Cardiac muscle cell (in vitro differentiated cells and primary cell): ENCODE measurements at regions not wholly inside any gene's neighbourhood (a gene's known extent, or its start where the extent isn't known, plus 50 kb on each side); places are given as distances from the start of the nearest gene placed in this dataset.
A peak's percentile ranks its signal among the peaks of the same experiment; 100 is the strongest.

Source experiments
- DNase-seq, 2 donors: peaks; one replicate each; pipeline versions ENCODE4 v3.0.0 to v3.0.0-alpha.2; 2010 to 2017; ENCODE audit warnings: low read depth in 1 of 2, low spot score in 1 of 2
- H3K27ac ChIP-seq: fragments of 200-600 bp; sonication (generic); 2 replicates; pipeline ENCODE4 v1.5.1; 2016
- H3K27me3 ChIP-seq: fragments of 200-600 bp; sonication (generic); 2 replicates; pipeline ENCODE4 v1.6.0; 2016; ENCODE audit warnings: control low read depth
- H3K36me3 ChIP-seq: fragments of 200-600 bp; sonication (generic); 2 replicates; pipeline ENCODE4 v1.5.1; 2016; ENCODE audit warnings: control low read depth
- H3K4me1 ChIP-seq: fragments of 200-600 bp; sonication (generic); 2 replicates; pipeline ENCODE4 v1.8.1; 2017; ENCODE audit warnings: low read depth, mild to moderate bottlenecking, mixed run types
- H3K4me3 ChIP-seq: fragments of 200-600 bp; sonication (generic); 2 replicates; pipeline ENCODE4 v1.5.1; 2016; ENCODE audit warnings: mild to moderate bottlenecking
- H3K9me3 ChIP-seq: fragments of 200-600 bp; sonication (generic); 2 replicates; pipeline ENCODE4 v1.5.1; 2017; ENCODE audit warnings: low read depth, mild to moderate bottlenecking, control low read depth
- TF ChIP-seq, protein P1 (sequence below): IDR thresholded peaks from 2 replicates; pipeline ENCODE4 v1.5.1; 2012; ENCODE audit warnings: low read depth, mild to moderate bottlenecking, low read length

DNA sequence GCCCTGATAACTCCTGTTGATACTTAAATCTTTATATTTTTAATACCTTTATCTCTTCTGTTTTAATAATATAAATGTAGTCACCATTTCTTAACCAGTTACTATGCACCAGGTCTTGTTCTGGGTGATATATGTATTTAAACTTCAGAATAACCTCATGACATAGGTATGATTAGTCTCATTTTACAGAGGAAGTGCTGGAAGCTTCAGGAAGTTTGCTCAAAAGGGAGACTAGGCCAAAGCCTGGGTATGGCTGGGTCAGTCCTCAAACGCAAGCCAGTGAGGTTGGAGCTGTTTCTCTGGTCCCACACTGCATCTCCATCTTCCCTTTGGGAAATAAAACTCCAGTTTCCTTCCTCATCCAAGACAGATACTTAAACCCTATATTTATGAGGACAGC lies 204.7 kb upstream of the TANK start:
- Histone ChIP-seq H3K4me3 (no peak overlapping the region), H3K36me3 (no peaks in the 10 kb centered on the region), H3K27me3 (no peaks in the 10 kb centered on the region), H3K9me3 (peaks cover 2% of the 10 kb centered on the region), H3K27ac (no peak overlapping the region), H3K4me1 (no peaks in the 10 kb centered on the region)
- DNase-seq = no peak
- TF ChIP-seq, protein P1, sequence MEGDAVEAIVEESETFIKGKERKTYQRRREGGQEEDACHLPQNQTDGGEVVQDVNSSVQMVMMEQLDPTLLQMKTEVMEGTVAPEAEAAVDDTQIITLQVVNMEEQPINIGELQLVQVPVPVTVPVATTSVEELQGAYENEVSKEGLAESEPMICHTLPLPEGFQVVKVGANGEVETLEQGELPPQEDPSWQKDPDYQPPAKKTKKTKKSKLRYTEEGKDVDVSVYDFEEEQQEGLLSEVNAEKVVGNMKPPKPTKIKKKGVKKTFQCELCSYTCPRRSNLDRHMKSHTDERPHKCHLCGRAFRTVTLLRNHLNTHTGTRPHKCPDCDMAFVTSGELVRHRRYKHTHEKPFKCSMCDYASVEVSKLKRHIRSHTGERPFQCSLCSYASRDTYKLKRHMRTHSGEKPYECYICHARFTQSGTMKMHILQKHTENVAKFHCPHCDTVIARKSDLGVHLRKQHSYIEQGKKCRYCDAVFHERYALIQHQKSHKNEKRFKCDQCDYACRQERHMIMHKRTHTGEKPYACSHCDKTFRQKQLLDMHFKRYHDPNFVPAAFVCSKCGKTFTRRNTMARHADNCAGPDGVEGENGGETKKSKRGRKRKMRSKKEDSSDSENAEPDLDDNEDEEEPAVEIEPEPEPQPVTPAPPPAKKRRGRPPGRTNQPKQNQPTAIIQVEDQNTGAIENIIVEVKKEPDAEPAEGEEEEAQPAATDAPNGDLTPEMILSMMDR = no peak

DNA sequence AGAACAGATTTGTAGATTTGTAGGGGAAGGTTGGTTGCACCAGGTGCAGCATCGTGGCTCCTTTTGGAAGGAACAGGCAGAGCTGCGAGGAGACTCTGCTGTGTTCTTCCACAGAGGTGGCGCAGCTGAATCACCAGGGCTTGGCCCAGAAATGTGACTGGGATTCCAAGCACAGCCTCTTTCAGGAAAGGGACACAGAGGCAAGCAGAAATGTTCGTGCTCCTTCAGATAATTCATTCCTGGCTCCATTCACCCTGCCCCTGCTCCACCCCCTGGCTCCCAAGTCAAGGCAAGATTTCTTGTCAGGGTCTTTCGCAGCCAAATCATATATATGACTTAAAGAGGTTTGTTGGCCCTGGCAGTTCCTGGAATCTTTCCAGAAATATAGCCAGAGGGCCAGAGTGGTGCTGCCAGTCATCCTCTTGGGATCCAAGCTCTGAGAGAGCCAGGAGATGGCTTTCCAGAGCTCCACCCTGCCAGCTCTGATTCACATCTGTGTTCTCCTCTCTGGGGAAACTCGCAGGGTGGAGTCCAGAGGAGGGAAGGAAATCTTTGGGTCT lies 203.9 kb upstream of the TANK start:
- Histone ChIP-seq H3K36me3 (no peaks in the 10 kb centered on the region), H3K4me3 (no peak overlapping the region)
- TF ChIP-seq, protein P1 = no peak

DNA sequence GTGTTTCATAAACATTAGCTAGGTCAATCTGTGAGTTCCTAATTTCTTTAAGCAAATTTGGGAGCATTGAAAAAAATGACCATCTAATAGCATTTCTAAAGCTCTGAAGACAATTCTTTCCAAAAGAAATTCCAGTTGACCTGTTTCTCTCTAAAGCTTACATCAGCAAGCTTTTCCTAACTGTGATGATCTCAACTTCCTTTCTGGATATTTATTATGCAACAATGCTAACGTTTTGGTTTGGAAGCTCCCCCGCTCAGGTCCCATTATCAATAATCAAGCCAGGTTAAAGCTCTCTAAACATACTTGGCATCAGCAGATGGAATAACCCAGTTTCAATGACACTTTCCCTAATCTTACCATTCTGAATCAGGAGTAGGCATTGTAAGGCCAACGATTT lies 196.3 kb upstream of the TANK start:
- TF ChIP-seq, protein P1 = no peak
- no peaks in the 10 kb centered on the region for H3K9me3 ChIP-seq
- H3K4me3 ChIP-seq = no peak overlapping the region
- peak in 1 of 2 donors; percentile 37 for DNase-seq
- H3K4me1 ChIP-seq = peaks cover 8% of the 10 kb centered on the region
- H3K27me3 ChIP-seq = no peaks in the 10 kb centered on the region
- no peak overlapping the region for H3K27ac ChIP-seq
- H3K36me3 ChIP-seq = no peaks in the 10 kb centered on the region

More for the DNA sequence above, 203.9 kb upstream of the TANK start:
- DNase-seq = no peak
- no peaks in the 10 kb centered on the region for H3K4me1 ChIP-seq
- H3K27me3 ChIP-seq = no peaks in the 10 kb centered on the region
- H3K9me3 ChIP-seq = peaks cover 2% of the 10 kb centered on the region
- no peak overlapping the region for H3K27ac ChIP-seq

DNA sequence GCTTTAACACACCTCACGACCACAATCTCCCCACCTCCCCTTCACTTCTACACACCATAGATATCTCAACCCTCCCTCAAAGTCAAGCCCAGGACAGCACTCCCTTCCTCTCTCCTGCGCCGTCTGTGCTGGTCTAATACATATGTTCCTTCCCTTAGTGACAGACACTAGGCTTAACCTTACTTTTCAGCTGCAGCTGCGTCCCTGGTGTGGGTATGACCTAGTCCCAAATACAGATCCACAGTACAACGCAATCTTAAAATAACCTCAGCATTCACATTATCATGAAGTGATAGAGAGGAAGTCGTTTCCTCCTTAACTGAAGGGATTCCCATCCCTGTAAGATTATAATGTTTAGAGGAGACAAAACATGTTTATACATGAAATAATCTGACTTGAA lies 192.7 kb upstream of the TANK start:
- Histone ChIP-seq H3K27ac (peak overlapping the region; percentile 36), H3K4me3 (no peak overlapping the region), H3K9me3 (no peaks in the 10 kb centered on the region), H3K4me1 (peaks cover 8% of the 10 kb centered on the region), H3K36me3 (no peaks in the 10 kb centered on the region), H3K27me3 (no peaks in the 10 kb centered on the region)
- TF ChIP-seq, protein P1 = no peak
- DNase-seq = no peak

DNA sequence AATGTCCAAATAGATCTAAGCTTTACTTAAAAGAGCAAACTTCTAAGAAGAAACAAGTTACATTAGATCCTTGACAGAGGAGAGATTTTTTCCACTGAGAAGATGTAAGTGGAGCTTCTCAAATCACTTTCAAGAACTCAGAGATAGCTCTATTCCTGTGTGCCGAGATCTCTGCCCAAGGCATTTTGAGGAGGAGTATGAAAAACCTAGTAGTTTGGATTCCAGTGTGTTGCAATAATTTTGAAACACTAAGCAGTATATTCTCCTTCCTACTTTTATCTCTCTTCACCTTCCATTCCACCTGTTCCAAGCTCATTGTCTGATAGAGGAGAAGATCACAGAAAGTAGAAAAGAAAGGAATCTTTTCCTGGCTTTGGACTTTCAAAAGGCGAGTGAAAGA lies 192.0 kb upstream of the TANK start:
- TF ChIP-seq, protein P1 = no peak
- no peaks in the 10 kb centered on the region for H3K36me3 ChIP-seq
- H3K27ac ChIP-seq = no peak overlapping the region
- H3K4me3 ChIP-seq = no peak overlapping the region
- H3K9me3 ChIP-seq = no peaks in the 10 kb centered on the region
- peaks cover 8% of the 10 kb centered on the region for H3K4me1 ChIP-seq
- DNase-seq = peak in 1 of 2 donors; percentile 36
- no peaks in the 10 kb centered on the region for H3K27me3 ChIP-seq
